Right cardiac atrium (tissue), 5 donors: ENCODE measurements at regions not wholly inside any gene's neighbourhood (a gene's known extent, or its start where the extent isn't known, plus 50 kb on each side); places are given as distances from the start of the nearest gene placed in this dataset.
"Not testable (repeated sequence)": the region's sequence is repeated elsewhere in the genome, so short reads cannot be mapped to it uniquely, and the experiment has no call there.

Experiments
- ATAC-seq, 2 donors: fragments of 200-7000 bp; cut with Tn5 transposase; one replicate each; pipeline versions ENCODE4 v1.8.0 to v1.9.1; 2020; ENCODE audit warnings: moderate library complexity in 2 of 2, mild to moderate bottlenecking in 1 of 2
- DNase-seq, 3 donors: peaks; one replicate each; pipeline ENCODE4 v3.0.0-alpha.2; 2020
- H3K27ac ChIP-seq: one replicate; pipeline ENCODE4 v1.5.1; 2013; ENCODE audit warnings: mild to moderate bottlenecking, low read length, control low read depth, moderate library complexity
- H3K27me3 ChIP-seq: one replicate; pipeline ENCODE4 v1.6.1; 2013; ENCODE audit not compliant: control insufficient read depth, insufficient read depth
- H3K4me1 ChIP-seq: one replicate; pipeline ENCODE4 v1.6.1; 2013; ENCODE audit warnings: low read length; ENCODE audit not compliant: control insufficient read depth, insufficient read depth
- H3K4me3 ChIP-seq: one replicate; pipeline ENCODE4 v1.5.1; 2013; ENCODE audit warnings: low read length, control low read depth
- H3K9me3 ChIP-seq: one replicate; pipeline ENCODE4 v1.6.1; 2013; ENCODE audit warnings: low read length; ENCODE audit not compliant: control insufficient read depth
- WGBS: extraction: QIAGEN DNeasy Blood & Tissue Kit; methylation state at CpG from one replicate; pipeline ENCODE4 v1.1.7; 2013; 5-methylcytosine and 5-hydroxymethylcytosine counted together
- intact Hi-C, 4 donors: fragments of 100-400 bp; cut with DNase I; formaldehyde crosslinking; loops; one replicate each; pipeline versions ENCODE4 v1.11.0 to v1.14.0; 2022 to 2023
- donor health status: healthy with polysubstance abuse.
- donor health status: DM: no; HTN: yes; CAD: no.
- donor health status: DM: no; HTN: no; CAD: no.
- donor health status: DM: no; HTN: yes; CAD: no; lungs with severe emphysema.
- donor health status: DM: yes; HTN: yes; CAD: no.

GRCh38 chr3:145384307-145384706 lies 776.7 kb downstream of the PLOD2 start:
- H3K27me3 ChIP-seq, result no peaks in the 10 kb centered on the region
- 61% methylated on average over 2 of the region's 2 CpGs for WGBS
- H3K4me1 ChIP-seq, result no peaks in the 10 kb centered on the region
- no peaks in the 10 kb centered on the region for H3K9me3 ChIP-seq
- intact Hi-C loops, result no loop called here
- no peak overlapping the region for H3K27ac ChIP-seq
- no peak for ATAC-seq
- H3K4me3 ChIP-seq, result no peak overlapping the region
- no peak for DNase-seq

DNA sequence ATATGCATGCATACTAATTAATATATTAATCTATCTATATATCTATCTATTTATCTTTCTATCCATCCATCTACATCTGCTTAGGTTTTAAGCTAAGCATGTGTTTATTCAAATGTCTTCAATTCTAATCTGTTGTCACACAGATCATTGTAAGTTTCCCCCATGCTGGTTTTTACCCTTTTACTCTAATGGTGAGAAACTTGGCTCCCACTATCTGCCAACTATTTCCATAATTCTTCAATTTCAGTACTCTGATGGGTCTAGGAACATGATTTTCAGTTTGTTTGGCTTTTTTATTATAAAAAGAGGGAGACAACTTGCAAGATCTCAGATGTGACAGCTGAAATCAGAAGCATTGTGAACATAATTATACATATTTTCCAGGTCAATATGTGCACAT lies 773.8 kb downstream of the PLOD2 start:
- ATAC-seq (no peak), DNase-seq (no peak)
- intact Hi-C loops, result no loop called here
- H3K27me3 ChIP-seq, result no peaks in the 10 kb centered on the region
- H3K4me1 ChIP-seq, result no peaks in the 10 kb centered on the region
- no peaks in the 10 kb centered on the region for H3K9me3 ChIP-seq
- H3K27ac ChIP-seq, result no peak overlapping the region
- no peak overlapping the region for H3K4me3 ChIP-seq

DNA sequence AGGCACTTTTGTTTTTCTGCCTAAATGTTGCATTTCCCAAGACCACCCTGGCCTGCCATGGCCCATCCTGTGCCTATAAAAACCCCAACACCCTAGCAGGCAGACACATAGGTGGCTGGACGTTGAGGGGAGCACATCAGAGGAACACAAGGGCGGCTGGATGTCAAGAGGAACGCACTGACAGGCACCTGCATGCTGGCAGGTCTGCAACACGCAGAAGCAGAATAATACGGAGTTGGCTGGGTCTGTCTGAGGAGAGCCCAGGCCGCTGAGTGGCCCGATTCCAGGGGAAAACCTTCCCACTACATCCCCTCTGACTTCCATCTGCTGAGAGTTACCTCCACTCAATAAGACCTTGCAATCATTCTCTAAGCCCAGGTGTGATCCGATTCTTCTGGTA lies 765.6 kb downstream of the PLOD2 start:
- WGBS, result 83% methylated on average over 8 of the region's 8 CpGs
- Histone ChIP-seq H3K9me3 (no peaks in the 10 kb centered on the region), H3K27me3 (no peaks in the 10 kb centered on the region), H3K4me1 (no peaks in the 10 kb centered on the region), H3K4me3 (no peak overlapping the region), H3K27ac (no peak overlapping the region)
- DNase-seq (no peak), ATAC-seq (no peak)
- intact Hi-C loops, result no loop called here

DNA sequence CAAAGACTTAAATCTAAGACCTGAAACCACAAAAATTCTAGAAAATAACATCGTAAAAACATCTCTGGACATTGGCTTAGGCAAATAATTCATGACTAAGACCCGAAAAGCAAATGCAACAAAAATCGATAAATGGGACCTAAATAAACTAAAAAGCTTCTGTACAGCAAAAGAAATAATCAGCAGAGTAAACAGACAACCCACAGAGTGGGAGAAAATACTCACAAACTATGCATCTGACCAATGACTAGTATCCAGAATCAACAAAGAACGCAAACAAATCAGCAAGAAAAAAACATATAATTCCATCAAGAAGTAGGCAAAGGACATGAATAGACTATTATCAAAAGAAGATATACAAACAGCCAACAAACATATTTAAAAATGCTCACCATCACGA lies 749.4 kb downstream of the PLOD2 start:
- Histone ChIP-seq H3K9me3 (no peaks in the 10 kb centered on the region), H3K27ac (no peak overlapping the region), H3K27me3 (no peaks in the 10 kb centered on the region), H3K4me1 (no peaks in the 10 kb centered on the region), H3K4me3 (no peak overlapping the region)
- ATAC-seq, result no peak
- intact Hi-C loops, result no loop called here
- no peak for DNase-seq
- WGBS, result 79% methylated on average over 5 of the region's 5 CpGs

- Histone ChIP-seq H3K27ac (no peak overlapping the region), H3K4me1 (no peaks in the 10 kb centered on the region), H3K27me3 (no peaks in the 10 kb centered on the region), H3K9me3 (no peaks in the 10 kb centered on the region), H3K4me3 (no peak overlapping the region)
- intact Hi-C loops, result no loop called here
- DNase-seq (no peak), ATAC-seq (no peak)
- 4% methylated on average over 1 of the region's 1 CpG for WGBS
Observed at GRCh38 chr3:145417678-145418077, 743.3 kb downstream of the PLOD2 start.

DNA sequence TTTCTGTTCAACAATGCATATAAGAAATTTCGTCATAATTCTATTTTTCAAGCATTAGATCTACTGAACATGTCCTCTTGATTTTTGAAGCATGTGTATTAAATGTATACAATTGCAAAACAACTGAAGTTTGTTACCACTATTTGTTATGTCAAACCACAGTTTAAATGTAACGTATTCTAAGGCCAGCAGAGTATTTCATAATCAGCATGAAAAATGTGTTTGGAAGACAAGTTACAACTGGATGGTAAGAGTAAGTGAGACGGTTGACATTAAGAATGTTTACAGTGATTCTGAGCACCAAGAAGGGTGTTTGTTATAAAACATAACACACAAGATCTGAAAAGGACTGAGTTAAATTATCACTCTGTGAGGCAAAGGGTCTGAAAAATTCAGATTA lies 738.4 kb downstream of the PLOD2 start:
- Histone ChIP-seq H3K4me3 (no peak overlapping the region), H3K27ac (no peak overlapping the region), H3K27me3 (no peaks in the 10 kb centered on the region), H3K9me3 (no peaks in the 10 kb centered on the region), H3K4me1 (no peaks in the 10 kb centered on the region)
- ATAC-seq (no peak), DNase-seq (no peak)
- 49% methylated on average over 3 of the region's 3 CpGs for WGBS
- intact Hi-C loops, result no loop called here

GRCh38 chr3:145427355-145427754 lies 733.6 kb downstream of the PLOD2 start:
- Histone ChIP-seq H3K27me3 (no peaks in the 10 kb centered on the region), H3K4me3 (no peak overlapping the region), H3K9me3 (no peaks in the 10 kb centered on the region), H3K4me1 (no peaks in the 10 kb centered on the region), H3K27ac (no peak overlapping the region)
- ATAC-seq (no peak), DNase-seq (no peak)
- intact Hi-C loops, result no loop called here
- WGBS, result 93% methylated on average over 10 of the region's 10 CpGs

DNA sequence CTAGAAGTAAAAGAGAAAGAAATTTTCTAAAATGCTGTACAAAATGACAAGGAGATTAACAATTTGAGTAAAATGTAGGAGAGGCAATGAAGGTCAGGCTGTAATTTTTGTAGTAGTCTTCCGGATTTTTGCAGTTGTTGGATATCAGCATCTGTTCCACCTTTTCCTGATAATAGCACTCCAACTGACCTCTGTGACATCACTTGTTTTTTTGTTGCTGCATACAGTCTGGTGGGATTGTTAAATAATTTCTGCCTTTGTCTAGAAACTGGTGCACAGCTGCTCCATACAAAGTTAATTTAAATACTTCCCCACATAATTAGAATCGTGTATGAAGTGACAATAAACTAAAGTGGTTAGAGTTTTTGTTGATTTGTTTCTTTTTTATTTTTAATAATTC lies 731.4 kb downstream of the PLOD2 start:
- Histone ChIP-seq H3K4me1 (no peaks in the 10 kb centered on the region), H3K27ac (no peak overlapping the region), H3K9me3 (no peaks in the 10 kb centered on the region), H3K27me3 (no peaks in the 10 kb centered on the region), H3K4me3 (no peak overlapping the region)
- no peak for DNase-seq
- WGBS, result 39% methylated on average over 2 of the region's 2 CpGs
- ATAC-seq, result no peak
- intact Hi-C loops, result no loop called here

DNA sequence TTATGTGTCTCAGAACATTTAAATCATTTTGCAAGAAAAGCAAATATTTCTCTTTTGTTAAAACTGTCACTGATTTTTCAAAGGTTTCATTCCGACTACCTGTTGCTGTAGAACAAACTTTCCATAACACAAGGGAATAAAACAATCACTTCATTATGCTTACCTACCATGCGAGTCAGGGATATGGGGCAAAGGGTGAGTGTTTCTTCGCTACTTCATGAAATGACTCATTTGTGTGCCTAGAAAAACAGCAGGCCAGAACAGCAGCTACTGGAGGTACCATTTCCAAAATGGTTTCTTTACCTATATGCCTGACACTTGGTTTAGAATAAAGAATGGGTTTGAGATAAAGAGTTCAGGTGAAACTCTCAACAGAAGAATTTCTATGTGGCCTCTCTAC lies 712.5 kb downstream of the PLOD2 start:
- Histone ChIP-seq H3K27ac (no peak overlapping the region), H3K27me3 (no peaks in the 10 kb centered on the region), H3K4me1 (no peaks in the 10 kb centered on the region), H3K9me3 (no peaks in the 10 kb centered on the region), H3K4me3 (no peak overlapping the region)
- intact Hi-C loops, result no loop called here
- WGBS, result 89% methylated on average over 3 of the region's 3 CpGs
- no peak for ATAC-seq
- no peak for DNase-seq

GRCh38 chr3:145450018-145450682 lies 710.8 kb downstream of the PLOD2 start:
- H3K4me3 ChIP-seq, result no peak overlapping the region
- no peaks in the 10 kb centered on the region for H3K9me3 ChIP-seq
- H3K27ac ChIP-seq, result no peak overlapping the region
- intact Hi-C loops, result no loop called here
- DNase-seq (no peak), ATAC-seq (no peak)
- H3K4me1 ChIP-seq, result no peaks in the 10 kb centered on the region
- no peaks in the 10 kb centered on the region for H3K27me3 ChIP-seq

DNA sequence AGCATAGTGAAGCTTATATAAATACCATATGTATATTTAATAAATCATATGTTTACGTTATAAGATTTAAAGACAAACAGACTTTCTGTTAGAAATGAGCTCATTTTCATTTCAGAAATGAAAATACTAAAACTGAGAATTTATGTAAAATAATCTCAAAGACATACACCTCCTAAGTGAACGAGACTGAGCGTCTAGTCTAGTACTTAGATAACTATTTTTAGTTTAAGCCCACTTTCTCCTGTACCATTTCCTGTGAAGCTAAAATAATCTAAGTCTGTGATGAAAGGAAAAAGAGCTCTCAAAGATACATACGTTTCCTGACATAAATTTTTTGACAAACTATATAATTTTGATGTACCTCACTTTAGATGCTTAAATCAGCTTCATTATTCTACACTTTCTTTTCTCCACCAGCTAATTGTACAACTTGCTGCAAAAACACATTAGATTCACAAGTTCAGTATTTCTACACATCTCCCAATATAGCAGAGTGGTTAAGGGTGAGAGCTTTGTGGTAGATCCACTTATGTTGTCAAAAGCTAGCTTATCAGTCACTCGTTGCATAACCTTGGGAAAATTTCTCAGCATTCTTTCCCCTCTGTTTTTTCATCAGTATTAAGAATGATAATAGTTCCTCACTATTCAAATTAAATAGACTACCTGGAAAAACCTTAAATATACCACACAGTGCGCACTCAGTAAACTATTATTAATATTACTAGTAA lies 703.0 kb downstream of the PLOD2 start:
- 55% methylated on average over 6 of the region's 6 CpGs for WGBS
- no peak for DNase-seq
- intact Hi-C loops, result no loop called here
- Histone ChIP-seq H3K9me3 (no peaks in the 10 kb centered on the region), H3K4me1 (no peaks in the 10 kb centered on the region), H3K4me3 (no peak overlapping the region), H3K27me3 (no peaks in the 10 kb centered on the region), H3K27ac (no peak overlapping the region)
- no peak for ATAC-seq

- not testable (repeated sequence) for ATAC-seq
Observed at GRCh38 chr3:145459681-145460080, 701.3 kb downstream of the PLOD2 start.

More at GRCh38 chr3:145459681-145460080, 701.3 kb downstream of the PLOD2 start:
- H3K4me3 ChIP-seq, DNase-seq, H3K4me1 ChIP-seq, H3K27ac ChIP-seq, H3K27me3 ChIP-seq, H3K9me3 ChIP-seq, intact Hi-C loops: not testable (repeated sequence)
- 100% methylated on average over 1 of the region's 1 CpG for WGBS
